ENCODE measurements at regions not wholly inside any gene's neighbourhood (a gene's known extent, or its start where the extent isn't known, plus 50 kb on each side); places are given as distances from the start of the nearest gene placed in this dataset.

DNA sequence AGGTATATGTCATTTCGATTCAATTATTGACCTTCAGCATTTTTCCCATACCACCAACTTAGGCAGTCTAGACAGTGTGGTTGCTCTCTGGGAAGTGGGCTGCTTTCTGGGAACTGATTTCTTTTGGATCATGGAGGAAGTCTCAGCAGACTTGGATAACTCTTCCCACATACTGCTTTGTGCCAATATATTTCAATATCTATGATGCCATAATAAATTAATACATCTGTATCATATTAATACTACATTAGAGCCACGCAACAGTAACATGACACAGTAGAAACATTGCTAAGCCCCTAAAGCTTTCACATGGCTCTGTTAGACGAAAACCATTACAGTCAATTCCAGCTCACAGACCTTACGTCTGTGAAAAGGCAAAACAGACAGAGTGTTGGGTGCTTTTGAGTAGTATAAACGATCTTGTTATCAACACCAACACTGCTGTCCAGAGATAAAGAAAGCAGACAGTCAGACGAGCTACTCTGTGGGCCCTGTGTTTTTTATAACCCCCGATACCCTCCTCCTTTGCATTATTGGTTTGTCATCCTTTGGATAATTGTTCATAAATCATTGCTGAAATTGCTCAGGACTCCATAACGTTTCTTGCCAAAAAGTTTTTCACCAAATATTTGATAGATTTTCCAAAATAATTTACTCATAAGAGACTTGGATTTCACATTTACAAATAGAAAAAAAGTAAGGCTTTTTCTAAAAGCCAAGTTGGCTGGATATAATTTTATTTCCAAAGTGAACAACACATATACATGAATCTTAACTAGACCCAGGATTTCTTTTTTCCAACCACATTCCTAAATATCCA, 439.7 kb downstream of the ADAMTS20 start:
- TF ChIP-seq, protein P1, sequence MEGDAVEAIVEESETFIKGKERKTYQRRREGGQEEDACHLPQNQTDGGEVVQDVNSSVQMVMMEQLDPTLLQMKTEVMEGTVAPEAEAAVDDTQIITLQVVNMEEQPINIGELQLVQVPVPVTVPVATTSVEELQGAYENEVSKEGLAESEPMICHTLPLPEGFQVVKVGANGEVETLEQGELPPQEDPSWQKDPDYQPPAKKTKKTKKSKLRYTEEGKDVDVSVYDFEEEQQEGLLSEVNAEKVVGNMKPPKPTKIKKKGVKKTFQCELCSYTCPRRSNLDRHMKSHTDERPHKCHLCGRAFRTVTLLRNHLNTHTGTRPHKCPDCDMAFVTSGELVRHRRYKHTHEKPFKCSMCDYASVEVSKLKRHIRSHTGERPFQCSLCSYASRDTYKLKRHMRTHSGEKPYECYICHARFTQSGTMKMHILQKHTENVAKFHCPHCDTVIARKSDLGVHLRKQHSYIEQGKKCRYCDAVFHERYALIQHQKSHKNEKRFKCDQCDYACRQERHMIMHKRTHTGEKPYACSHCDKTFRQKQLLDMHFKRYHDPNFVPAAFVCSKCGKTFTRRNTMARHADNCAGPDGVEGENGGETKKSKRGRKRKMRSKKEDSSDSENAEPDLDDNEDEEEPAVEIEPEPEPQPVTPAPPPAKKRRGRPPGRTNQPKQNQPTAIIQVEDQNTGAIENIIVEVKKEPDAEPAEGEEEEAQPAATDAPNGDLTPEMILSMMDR (IDR thresholded peaks at IDR 0.05; ENCODE audit: insufficient read depth, low read length): no peak
- no peak for TF ChIP-seq POLR2AphosphoS5 (IDR thresholded peaks at IDR 0.05; ENCODE audit: low read depth)
- TF ChIP-seq, protein P2, sequence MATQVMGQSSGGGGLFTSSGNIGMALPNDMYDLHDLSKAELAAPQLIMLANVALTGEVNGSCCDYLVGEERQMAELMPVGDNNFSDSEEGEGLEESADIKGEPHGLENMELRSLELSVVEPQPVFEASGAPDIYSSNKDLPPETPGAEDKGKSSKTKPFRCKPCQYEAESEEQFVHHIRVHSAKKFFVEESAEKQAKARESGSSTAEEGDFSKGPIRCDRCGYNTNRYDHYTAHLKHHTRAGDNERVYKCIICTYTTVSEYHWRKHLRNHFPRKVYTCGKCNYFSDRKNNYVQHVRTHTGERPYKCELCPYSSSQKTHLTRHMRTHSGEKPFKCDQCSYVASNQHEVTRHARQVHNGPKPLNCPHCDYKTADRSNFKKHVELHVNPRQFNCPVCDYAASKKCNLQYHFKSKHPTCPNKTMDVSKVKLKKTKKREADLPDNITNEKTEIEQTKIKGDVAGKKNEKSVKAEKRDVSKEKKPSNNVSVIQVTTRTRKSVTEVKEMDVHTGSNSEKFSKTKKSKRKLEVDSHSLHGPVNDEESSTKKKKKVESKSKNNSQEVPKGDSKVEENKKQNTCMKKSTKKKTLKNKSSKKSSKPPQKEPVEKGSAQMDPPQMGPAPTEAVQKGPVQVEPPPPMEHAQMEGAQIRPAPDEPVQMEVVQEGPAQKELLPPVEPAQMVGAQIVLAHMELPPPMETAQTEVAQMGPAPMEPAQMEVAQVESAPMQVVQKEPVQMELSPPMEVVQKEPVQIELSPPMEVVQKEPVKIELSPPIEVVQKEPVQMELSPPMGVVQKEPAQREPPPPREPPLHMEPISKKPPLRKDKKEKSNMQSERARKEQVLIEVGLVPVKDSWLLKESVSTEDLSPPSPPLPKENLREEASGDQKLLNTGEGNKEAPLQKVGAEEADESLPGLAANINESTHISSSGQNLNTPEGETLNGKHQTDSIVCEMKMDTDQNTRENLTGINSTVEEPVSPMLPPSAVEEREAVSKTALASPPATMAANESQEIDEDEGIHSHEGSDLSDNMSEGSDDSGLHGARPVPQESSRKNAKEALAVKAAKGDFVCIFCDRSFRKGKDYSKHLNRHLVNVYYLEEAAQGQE (IDR thresholded peaks at IDR 0.05; ENCODE audit: insufficient replicate concordance, low read depth): no peak

All from HL-60 (cell line).